Renal cortex interstitium (tissue), 11 donors: ENCODE measurements at regions not wholly inside any gene's neighbourhood (a gene's known extent, or its start where the extent isn't known, plus 50 kb on each side); places are given as distances from the start of the nearest gene placed in this dataset.
"Not testable (repeated sequence)": the region's sequence is repeated elsewhere in the genome, so short reads cannot be mapped to it uniquely, and the experiment has no call there.

ENCODE experiments used
- DNase-seq, 11 donors: peaks; one replicate each; pipeline ENCODE4 v3.0.0-alpha.2; 2013; ENCODE audit warnings: low read depth in 9 of 11, low spot score in 4 of 11; ENCODE audit errors: extremely low read depth in 1 of 11

DNA sequence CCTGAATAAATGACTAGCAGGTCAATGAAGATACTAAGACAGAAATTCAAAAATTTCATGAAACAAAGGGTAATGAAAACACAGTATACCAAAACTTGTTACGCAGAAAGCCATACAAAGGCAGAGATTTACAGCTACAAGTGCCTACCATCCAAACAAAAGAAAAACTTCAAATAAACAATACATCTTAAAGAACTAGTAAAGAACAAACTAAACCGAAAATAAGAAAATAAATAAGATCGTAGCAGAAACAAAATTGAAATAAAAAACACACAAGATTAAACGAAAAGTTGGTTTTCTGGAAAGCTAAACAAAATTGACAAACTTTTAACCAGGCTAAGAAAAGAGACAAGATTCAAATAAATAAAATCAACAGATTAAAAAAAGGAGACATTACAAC is 51.5 kb downstream of the VPREB1 start:
- DNase-seq: not testable (repeated sequence)

DNA sequence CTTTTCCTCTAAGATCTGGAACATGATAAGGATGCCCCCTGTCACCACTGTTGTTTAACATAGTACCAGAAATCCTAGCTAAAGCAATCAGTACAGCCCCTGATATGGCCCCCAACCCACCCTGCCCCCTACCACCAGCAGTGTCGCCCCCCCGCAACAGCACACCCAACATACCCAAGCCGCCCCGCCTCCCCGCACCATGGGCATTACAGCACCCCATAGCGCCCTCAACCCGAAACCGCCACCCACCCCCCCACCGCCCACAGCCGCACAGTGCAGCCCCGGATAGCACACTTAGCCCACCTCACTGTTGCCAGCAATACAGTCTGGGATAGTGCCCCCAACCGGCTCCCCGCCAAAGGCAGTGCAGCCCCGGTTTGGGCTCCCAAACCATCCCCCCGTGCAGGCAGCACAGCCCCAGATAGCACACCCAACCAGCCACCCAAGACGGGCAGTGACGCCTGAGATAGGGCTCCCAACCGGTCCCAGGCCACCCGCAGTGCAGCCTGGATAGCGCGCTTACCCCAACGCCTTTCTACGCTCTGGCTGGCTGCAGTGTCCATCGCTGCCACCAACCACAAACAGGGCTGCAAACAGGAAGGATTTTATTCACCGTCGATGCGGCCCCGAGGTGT is 52.7 kb downstream of the VPREB1 start:
- peak in 2 of 11 donors; percentile 1 to 16 for DNase-seq

DNA sequence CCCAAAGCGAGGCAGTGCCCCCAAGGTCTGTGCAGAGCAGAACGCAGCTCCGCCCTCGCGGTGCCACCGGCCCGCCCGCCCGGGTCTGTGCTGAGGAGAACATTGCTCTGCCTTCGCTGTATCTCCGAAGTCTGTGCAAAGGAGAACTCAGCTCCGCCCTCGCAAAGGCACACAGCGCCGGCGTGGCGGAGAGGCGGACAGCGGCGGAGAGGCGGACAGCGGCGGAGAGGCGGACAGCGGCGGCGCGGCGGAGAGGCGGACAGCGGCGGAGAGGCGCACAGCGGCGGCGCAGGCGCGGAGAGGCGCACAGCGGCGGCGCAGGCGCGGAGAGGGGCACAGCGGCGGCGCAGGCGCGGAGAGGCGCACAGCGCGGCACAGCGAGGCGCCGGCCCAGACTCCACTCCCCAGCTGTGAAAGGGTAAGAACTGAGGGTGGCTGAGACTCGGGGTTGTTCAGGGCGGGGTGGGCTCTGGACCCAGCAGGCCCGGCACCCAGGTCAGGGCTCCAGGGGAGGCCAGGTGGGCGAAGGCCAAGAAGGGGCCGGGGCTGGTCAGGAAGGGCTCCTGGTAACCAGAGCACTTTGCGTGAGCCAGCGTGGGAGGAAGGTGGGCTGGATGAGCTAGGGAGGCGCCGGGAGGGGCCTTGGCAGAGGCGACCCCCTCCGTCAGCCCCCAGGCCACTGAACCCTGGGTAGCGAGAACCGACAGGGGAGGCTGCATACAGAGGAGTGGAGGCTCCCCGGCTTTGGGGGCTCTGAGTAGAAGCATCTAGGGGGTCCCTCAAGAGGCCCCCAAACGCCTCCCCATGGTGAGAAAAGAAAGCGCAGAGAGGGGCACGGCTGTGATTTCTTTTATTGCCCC is 53.4 kb downstream of the VPREB1 start:
- DNase-seq: peak in 9 of 11 donors; percentile 7 to 69 (median 48)

DNA sequence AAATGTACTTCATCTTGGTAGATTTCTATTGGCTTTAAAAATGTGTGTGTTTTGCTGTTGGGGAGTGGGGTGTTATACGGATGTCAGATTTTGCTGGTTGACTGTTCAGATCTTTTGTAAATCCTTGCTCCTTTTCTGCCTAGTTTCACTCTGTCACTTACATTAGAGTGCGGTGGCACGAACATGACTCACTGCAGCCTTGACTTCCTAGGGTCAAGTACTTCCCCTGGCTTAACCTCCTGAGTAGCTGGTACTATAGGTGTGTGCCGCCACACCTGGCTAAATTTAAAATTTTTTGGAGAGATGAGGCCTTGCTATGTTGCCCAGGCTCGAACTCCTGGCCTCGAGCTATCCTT is 54.0 kb downstream of the VPREB1 start:
- not testable (repeated sequence) for DNase-seq

DNA sequence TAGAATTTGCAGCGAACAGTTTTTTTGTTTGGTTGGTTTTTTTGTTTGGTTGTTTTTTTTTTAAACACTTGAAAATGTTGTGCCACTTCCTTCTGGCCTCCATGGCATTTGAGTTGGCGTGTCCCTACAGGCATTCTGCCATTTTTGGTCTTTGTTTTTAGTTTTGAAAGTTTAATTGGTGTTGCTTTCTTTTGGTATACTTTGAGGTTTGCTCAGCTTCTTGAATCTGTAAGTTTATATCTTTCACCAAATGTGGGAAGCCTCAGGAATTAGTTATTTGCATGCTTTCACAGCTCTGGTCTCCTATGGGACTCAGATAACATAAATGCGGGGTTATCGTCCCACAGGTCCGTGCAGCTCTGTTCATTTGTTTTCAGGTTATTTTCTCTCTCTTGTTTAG is 55.9 kb downstream of the VPREB1 start:
- DNase-seq: not testable (repeated sequence)

- DNase-seq: not testable (repeated sequence)
Observed at GRCh38 chr22:22300946-22301345, 56.4 kb downstream of the VPREB1 start.

- no peak for DNase-seq
Observed at GRCh38 chr22:22316589-22316988, 72.0 kb downstream of the VPREB1 start.

DNA sequence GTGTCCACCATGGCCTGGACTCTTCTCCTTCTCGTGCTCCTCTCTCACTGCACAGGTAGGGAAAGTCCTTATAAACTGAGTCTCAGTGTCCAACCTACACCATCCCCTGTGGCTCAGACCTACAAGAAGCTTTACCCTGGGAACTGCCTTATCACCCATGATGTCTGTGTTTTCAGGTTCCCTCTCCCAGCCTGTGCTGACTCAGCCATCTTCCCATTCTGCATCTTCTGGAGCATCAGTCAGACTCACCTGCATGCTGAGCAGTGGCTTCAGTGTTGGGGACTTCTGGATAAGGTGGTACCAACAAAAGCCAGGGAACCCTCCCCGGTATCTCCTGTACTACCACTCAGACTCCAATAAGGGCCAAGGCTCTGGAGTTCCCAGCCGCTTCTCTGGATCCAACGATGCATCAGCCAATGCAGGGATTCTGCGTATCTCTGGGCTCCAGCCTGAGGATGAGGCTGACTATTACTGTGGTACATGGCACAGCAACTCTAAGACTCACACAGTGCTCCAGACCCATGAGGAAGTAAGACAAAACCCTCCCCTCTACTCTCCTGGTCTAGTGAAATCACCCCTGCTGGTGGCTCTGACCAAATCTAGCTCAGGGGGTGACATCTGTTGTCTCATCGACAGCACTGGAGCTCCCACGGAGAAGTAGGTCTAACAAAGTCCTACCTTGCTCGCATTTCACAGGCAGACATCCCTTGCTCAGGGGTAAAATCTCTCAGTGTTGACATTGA is 74.3 kb downstream of the VPREB1 start:
- DNase-seq: no peak

DNA sequence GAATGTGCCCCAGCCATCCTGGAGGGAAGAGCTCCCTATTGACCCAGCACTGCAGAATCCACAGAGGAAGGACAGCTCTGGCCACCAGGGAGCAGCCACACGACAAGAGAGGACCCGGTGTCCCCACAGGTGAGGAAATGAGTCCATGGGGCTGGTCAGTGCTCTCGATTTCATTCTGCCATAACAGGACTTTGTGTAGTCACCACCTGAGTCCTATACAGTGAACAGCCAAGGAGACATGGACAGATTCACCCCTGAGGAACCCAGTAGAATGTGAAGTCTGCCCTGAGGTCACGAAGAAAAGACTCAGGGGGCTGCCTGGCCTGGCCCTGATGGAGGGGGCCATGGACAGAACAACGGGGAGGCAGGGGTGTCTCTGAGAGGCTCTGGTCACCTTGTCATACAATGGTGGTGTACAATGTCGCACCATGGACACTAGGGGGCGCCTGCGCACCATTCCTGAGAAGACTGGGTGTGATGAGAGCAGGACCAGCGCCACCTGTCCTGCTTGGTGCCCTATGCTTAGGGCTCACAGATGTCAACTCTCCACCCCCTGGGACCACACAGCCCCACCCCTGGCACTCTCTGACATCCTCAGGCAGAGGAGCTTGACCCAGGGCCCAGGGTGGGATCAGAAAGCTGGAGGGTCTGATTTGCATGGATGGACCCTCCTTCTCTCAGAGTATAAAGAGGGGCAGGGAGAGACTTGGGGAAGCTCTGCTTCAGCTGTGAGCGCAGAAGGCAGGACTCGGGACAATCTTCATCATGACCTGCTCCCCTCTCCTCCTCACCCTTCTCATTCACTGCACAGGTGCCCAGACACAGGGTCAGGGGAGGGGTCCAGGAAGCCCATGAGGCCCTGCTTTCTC is 77.4 kb downstream of the VPREB1 start:
- DNase-seq: peak in 7 of 11 donors; percentile 14 to 62 (median 45)

- DNase-seq: no peak
Observed at GRCh38 chr22:22322792-22323191, 78.2 kb downstream of the VPREB1 start.

GRCh38 chr22:22327723-22328122 is 83.1 kb downstream of the VPREB1 start:
- DNase-seq: no peak

DNA sequence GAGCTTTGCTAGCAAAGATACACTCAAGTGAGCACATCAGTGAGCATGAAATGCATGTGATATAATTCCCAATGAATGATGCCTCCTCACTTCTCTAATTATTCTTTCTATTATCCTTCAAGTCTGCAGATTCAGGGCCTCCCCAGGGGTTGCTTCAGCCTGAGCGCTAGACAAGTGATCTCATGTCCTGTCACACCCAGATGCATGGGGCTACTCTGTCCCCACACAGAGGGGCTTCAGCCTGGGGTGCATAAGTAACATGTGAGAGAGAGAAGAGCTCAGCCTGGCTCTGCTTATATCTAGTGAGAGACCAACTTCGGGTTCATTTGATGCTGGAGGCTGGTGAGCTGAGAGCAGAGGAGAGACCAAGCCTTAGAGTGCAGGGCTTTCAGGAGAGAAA is 85.2 kb downstream of the VPREB1 start:
- DNase-seq: no peak

- DNase-seq: not testable (repeated sequence)
Observed at GRCh38 chr22:22335640-22336039, 91.1 kb downstream of the VPREB1 start.

DNA sequence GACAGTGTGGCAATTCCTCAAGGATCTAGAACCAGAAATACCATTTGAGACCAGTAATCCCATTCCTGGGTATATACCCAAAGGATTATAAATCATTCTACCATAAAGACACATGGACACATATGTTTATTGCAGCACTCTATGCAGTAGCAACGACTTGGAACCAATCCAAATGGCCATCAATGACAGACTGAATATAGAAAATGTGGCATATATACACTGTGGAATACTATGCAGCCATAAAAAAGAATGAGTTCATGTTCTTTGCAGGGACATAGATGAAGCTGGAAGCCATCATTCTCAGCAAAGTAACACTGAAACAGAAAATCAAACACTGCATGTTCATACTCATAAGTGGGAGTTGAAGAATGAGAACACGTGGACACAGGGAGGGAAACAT is 91.7 kb downstream of the VPREB1 start:
- DNase-seq: not testable (repeated sequence)

GRCh38 chr22:22338778-22339177 is 94.2 kb downstream of the VPREB1 start:
- DNase-seq: not testable (repeated sequence)

DNA sequence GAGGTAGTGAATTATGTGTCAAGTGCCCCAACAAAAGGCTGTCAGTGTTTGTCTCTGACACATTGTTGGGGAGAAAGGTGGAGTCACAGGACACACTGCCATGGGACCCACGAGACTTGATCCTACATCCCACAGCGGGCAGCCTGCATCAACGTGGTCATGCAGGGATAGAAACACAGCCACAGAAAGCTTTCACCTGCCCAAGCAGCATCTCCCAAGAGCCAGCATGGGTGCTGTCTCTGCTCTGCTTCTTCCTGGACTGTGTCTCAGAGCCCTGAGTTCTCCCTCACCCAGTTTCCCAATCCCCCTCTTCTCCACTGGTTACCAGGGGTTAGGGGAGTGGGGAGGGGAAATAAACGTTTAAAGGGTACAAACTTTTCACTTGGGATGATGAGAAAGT is 97.2 kb downstream of the VPREB1 start:
- no peak for DNase-seq

- DNase-seq: peak; percentile 37 to 84 (median 59)
Observed at GRCh38 chr22:22342697-22343580, 98.4 kb downstream of the VPREB1 start.
